GM21360 (cell line): ENCODE measurements at regions not wholly inside any gene's neighbourhood (a gene's known extent, or its start where the extent isn't known, plus 50 kb on each side); places are given as distances from the start of the nearest gene placed in this dataset.

Experiments used
- ATAC-seq: cut with Tn5 transposase; IDR thresholded peaks from one replicate; pipeline ENCODE4 v1.9.1; 2021; ENCODE audit warnings: mild to moderate bottlenecking, moderate library complexity; ENCODE audit not compliant: unreplicated experiment

DNA sequence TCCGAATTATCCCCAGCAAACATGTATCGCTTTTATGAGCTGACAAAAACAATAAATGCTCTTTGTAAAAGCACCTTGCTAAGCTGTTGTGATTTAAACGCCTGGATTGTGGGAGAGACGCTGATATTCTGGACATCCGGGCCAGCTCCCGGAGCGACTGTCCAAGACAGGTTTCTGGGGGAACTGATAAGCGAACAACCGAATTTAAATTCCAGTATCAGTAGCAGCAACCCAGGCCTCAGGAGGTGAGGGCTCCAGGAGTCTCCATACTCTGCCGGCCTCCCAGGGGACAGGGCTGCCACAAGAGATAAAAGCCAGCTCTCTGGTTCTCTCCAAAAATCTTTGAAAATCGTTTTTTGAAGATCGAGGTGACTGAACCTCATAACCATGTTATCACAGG is 50.3 kb upstream of the VSTM2B start:
- no peak for ATAC-seq
